Body of pancreas (tissue), 4 donors: ENCODE measurements at regions not wholly inside any gene's neighbourhood (a gene's known extent, or its start where the extent isn't known, plus 50 kb on each side); places are given as distances from the start of the nearest gene placed in this dataset.

ENCODE experiments used
- CTCF ChIP-seq, 7 experiments: fragments of 450-650 bp in 4 of 7; fragments of 200-600 bp in 3 of 7; sonication (generic) in 3 of 7; IDR thresholded peaks; one replicate each; pipeline ENCODE4 v1.5.1; 2016 to 2019; ENCODE audit warnings: antibody characterized with exemption in 7 of 7
- POLR2A ChIP-seq, 3 donors: fragments of 450-650 bp; IDR thresholded peaks; one replicate each; pipeline ENCODE4 v1.6.1; 2016; ENCODE audit warnings: antibody characterized with exemption in 3 of 3, mild to moderate bottlenecking in 2 of 3

GRCh38 chr2:138421971-138422335 lies 79.6 kb upstream of the SPOPL start:
- no peak for TF ChIP-seq CTCF (IDR thresholded peaks at IDR 0.05)
- TF ChIP-seq POLR2A (IDR thresholded peaks at IDR 0.05): no peak
